GM12872 (cell line): ENCODE measurements at regions not wholly inside any gene's neighbourhood (a gene's known extent, or its start where the extent isn't known, plus 50 kb on each side); places are given as distances from the start of the nearest gene placed in this dataset.

Experiments used
- CTCF ChIP-seq: IDR thresholded peaks from 3 replicates; pipeline ENCODE4 v1.5.1; 2011; ENCODE audit warnings: low read depth, mild to moderate bottlenecking, low read length, moderate library complexity; ENCODE audit not compliant: insufficient read depth

- no peak for TF ChIP-seq CTCF
These were observed 158.5 kb upstream of the GRK3 start for GRCh38 chr22:25405841-25406509.

- TF ChIP-seq CTCF = no peak
These were observed 157.8 kb upstream of the GRK3 start for GRCh38 chr22:25406510-25407210.

- TF ChIP-seq CTCF = no peak
These were observed 157.1 kb upstream of the GRK3 start for GRCh38 chr22:25407226-25407858.

GRCh38 chr22:25407859-25408229 lies 156.6 kb upstream of the GRK3 start:
- TF ChIP-seq CTCF = no peak

- no peak for TF ChIP-seq CTCF
These were observed 155.2 kb upstream of the GRK3 start for GRCh38 chr22:25409240-25409639.

- TF ChIP-seq CTCF = no peak
These were observed 153.6 kb upstream of the GRK3 start for GRCh38 chr22:25410849-25411248.

- TF ChIP-seq CTCF = no peak
These were observed 150.9 kb upstream of the GRK3 start for GRCh38 chr22:25413620-25414019.
